AML-193 (cell line): ENCODE measurements at regions not wholly inside any gene's neighbourhood (a gene's known extent, or its start where the extent isn't known, plus 50 kb on each side); places are given as distances from the start of the nearest gene placed in this dataset.

Experiments used
- DNase-seq, 2 experiments: peaks; one replicate each; lab custom pipeline; 2025; lab: John Stamatoyannopoulos, UW

DNA sequence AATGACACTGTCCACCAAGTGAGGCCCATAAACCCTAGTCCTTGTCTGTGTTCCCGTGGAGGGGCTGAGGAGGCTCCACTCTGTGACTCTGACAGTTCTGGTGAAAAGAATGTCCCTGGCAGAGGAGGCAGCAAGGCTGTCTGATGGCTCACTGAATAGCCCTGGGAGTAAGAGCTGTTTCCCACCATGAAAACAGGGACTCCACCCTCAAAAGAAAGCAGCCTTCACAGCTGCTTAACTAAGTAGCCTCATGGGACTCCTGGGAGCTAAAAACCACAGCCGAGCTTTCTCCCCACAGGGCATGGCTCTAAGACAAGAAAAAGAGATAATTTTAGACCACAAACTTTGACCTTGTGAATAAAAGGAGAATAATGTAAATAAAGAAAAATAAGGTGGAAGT is 135.1 kb upstream of the FRY start:
- no peak for DNase-seq

DNA sequence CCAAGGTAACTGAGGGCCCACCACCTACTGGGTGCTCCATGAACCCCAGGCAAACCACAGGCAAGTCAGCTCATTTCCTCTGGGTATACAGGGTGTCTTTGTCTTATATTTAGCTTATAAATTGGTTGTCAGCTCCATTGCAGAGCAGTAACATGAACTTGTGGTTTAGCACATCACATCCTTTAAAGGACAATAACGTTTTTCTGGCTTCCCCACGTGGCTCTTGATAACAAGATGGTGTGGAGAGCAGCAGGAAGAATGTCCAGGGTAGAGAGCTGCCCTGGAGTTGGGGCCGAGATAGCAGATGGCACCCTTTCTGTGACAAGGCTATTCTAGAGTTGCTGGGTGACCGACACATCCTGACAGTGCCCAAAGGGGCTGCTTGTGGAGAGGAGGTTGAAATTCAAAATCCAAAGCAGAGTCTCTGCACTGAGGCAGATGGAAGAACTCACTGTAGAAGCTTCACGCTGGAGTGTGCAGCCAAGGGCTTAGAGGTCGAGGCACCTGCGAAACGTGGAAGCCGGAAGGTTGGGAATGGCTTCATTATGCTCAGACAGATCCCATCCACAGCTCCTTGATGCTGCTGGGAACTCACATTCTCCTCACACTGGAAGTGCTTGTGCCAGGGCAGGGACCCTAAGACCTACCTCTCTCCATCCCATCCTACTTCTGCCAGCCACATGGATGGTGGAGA is 133.0 kb upstream of the FRY start:
- no peak for DNase-seq

DNA sequence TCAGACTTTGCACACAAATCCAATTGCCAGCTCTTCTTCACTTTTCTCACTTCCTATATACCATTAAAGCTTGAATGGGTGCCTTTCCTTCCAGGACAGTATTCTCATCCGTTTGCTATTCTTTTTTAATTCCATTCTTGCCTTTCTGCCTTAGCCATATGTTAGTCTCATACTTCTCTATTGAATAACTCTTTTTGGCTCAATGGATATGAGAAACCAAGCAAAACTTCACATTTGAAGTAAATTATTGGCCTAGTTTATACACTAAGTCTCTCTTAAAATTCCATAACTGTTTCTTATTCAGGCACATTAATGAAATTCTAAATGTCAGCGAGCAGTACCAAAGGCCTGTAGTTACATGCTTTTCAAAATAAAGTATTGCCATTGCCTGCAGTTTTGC is 129.6 kb upstream of the FRY start:
- no peak for DNase-seq

DNA sequence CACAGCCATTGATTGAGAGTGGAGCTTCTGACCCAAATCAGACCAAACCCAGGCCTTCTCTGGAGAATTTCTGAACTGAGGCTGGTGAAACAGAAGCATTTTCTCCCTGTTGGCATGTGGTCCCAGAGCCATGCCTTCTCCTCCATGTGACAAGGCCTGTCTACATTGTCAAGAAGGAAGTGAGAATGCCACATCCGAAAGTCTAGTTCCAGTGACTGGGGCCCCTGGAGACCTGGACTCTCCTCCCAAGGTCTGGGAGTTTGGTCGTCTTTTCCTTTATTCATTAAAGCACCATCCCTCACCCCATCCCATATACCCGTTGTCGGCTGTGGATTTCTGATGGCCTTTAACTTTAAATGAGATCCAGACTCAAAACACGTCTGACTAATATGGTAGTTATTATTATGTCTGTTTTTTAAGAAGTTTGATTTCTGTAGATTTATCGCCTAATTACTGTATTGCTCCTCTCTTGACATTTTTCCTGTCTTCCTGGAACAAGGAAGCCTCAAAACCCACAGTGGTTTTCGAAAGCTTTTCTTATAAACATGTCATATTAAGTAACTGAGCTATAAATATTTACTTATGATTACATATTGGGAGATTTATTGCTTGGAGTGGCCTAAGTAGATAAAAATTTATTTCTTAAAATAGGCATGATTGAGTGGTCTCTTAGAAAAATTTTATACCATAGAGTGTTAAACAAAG is 128.3 kb upstream of the FRY start:
- no peak for DNase-seq

DNA sequence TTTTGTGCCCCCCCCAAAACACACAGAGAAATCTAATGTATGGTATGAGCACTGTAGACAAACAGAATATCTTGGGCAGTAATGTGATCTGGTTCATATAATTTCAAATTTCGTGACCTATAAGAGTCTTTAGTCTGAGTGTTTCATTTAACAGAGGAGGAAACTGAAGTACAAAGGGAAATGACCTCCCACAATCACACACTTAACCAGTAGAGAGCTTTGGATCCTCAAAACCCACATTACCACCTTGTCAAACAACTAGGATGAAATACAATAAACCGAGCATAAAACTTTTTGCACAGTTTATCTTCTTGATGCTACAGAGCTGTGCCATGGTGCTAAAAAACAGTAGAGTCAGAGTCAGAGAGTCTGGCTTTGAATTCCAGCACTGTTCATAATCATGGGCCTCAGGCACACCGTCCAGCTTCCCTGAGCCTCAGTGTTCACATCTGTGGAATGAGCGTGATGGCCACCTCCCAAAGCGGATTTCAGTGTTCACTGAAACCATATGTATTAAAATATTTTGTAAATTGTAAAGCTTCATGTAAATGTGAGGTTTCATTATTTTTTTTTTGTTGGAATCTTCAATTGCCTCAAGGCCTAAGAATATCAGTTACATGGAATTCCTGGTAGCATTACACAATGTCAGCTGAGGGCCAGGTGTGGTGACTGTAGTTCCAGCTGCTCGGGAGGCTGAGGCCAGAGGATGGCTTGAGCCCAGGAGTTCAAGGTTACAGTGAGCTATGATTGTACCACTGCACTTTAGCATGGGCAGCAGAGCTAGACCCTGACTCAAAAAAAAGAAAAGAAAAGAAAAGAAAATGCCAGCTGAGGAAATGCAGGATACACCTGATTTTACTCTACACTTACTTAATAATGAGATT is 126.4 kb upstream of the FRY start:
- no peak for DNase-seq

DNA sequence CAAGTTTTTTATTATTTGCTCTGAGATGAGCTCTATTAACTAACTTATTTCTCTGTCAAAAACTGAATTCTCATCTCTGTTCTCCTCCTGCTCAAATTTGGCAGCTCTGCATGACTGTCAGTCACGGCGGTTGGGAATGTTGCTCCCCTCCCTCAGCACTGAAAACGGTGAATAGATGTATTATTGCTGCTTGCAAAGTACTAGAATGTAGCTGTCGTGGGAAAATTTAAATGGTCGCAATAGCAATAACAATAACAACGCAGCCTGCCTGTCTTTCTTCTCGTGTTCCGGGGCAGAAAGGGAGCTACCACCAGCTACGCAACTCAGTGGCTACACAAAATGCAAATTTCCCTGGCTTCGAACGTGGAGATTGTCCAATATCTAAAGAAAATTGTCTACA is 125.6 kb upstream of the FRY start:
- no peak for DNase-seq

DNA sequence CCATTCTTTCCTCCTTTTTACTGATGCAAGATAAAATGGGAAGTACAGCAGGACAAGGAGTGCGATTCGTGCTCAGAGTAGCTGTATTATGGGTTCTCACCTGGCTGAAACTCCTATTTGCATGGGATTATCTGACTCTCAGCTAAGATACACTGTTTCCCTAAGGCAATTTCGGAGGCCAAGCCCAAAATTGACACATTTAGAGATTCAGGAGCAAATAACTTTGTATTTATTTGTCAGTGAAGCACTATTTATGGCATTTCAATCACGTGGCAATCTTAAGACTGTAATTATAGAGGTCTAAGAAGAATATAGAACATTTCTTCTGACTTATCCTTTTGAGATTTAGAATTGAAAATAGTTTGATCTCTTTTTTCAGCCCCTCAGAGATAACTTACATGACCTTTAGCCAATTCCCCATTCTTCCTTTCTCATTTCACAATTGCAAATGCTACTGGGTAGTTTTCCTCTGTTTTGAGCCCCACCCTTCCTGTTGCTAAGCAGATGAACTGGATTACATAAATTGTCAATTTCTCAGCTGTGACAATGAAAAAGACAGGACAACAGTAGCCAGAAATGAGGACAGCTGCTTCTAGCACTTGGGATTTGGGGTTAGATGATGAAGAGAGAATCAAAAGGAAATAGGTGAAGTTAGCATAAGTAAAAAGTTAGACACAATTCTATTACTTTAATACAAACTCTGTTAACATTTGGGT is 122.7 kb upstream of the FRY start:
- peak; percentile 89 to 90 for DNase-seq

DNA sequence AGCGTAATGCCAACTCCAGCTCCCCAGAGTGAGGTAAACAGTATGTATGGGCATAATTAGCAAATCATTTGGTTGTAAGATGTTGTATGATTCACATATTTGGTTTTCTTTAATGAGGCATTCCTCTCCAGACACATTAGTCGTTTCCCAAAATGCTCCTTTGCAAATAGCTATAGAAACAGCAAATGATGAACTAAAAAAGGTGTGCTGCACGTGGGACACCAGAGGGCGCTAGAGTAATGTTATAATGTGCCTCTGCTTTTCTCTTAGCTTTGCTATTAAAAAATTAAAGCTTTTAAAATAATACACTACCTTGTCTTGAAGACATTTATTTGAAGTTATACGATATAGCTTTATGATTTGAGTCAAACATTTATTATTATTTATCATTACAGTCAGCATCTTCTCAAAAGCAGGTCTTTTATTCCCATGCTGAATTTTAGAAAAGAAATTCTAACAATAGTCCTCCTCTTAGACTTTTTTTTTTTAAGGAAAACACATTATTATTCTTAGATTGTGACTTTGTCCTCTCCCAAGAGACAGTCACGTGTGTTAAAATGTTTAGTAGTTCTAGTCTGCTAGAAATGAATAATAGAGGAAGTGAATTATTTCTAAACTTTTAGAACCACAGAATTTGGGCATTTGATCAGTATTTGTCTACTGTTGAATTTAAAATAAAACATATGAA is 121.6 kb upstream of the FRY start:
- DNase-seq = peak; percentile 78 to 79

DNA sequence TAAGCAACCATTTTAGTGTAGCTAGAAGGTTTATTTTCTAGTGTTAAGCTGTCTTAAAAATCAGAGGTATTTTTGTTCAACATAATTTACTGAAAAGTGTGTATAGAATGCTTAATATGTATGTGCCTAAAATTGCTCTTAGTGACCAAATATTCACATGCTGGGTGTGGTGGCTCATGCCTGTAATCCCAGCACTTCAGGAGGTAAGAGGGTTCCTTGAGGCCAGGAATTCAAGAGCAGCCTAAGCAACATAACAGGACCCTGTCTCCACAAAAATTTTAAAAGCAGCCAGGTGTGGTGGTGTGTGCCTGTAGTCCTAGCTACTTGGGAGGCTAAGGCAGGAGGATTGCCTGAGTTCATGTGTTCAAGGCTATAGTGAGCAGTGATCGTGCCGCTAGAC is 120.9 kb upstream of the FRY start:
- no peak for DNase-seq

DNA sequence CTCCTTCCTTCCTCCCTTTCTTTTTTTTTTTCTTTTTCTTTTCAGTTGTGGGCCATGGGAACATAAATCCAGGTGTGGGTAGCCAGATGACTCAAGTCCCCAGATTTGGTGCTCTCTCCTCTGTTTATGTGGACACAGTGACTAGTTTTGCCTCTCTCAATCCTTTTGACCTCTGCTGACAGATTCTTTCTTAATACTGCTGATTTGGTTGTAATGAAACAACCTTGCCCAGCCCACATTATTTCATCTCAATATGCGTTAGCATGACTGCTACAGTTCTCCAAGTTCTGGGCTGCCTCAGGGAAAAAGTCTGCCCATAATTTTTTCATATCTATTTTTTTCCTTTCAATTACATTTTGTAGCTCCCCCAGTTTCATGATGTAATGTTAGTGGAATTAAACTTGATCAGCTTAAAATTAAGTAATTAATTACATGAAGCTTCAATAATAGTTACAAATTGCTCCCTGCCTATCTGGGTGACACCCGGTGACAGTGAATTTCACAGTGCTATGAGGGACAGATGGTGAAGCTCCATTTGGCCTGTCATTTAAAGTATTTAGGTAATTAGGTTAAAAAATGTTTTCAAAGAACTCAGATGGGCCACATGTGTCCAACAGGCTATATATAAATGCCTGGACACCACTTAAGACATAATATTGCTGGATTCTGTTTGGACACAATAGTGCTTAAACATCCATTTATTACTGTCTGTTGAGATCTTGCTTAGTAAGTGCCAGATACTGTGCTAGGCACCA is 118.8 kb upstream of the FRY start:
- DNase-seq = no peak

DNA sequence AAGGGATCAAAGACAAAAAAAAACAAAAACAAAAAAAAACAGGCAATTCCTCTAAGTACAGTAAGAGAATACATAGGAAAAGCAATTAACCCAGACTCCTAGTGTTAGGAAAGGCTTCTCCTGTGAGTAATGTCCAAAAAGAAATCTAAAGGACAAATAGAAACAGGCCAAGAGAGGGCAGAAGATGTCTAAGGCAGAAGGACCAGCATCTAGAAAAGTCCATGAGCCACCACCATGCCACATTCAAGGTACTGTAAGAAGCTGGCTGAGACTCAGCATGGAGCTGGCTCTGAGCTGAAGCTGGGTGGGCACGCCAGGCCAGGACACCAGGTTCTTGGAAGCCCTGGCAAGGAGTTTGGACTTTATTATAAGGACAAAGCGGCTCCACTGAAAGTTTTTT is 118.1 kb upstream of the FRY start:
- DNase-seq = no peak

DNA sequence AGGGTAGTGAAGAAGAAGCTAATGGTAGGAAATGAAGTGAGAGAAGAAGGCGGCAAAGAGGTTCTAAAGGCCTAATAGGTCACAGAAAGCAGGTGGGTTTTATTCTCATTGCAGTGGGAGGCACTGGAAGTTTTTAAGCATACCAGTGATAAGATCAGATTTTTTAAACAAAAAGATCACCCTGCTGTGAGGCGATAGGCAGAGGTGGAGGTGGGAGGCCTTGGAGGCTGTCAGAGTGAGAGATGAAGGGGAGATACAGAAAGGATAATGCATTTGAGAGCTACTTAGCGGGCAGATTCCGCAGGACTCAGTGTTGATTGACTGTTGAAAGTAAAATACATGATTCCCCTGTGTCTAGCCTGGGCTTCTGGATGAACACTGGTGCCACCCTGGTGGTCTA is 116.7 kb upstream of the FRY start:
- no peak for DNase-seq

DNA sequence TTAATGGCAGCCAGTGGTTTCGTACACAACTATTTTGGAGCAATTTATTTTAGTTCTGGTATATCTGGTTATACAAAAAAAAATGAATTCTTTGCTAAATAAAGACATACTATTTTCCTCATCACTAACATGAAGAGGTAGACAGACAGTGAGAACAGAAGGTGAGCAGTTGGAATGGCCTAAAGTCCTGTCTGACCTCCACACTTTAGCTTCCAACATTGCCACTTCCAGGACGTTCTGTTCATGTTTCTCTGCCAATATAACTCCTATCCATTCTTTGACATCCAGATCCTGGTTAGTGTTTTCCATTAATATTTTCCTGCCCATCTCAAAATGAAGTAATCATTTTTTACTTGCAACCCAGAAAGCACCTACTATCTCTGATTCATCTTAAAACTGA is 112.9 kb upstream of the FRY start:
- no peak for DNase-seq

DNA sequence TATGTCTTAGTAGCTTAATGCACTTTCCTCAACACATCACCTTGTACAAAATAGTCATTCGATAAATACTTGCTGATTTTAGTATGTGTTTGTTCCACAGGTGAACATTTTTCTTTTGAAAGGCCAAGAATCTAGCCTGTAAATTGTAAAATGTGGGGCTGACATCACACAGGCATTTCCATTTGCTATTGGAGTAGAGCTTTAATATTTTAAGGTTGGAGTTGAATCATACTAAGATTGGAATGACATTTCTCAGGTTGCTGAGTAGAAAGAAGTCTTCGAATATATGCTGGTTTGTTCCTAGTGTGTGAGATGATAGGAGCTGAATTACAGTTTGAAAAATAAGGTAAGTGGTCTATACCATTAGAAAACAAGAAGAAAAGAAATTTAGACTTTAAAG is 112.3 kb upstream of the FRY start:
- no peak for DNase-seq

DNA sequence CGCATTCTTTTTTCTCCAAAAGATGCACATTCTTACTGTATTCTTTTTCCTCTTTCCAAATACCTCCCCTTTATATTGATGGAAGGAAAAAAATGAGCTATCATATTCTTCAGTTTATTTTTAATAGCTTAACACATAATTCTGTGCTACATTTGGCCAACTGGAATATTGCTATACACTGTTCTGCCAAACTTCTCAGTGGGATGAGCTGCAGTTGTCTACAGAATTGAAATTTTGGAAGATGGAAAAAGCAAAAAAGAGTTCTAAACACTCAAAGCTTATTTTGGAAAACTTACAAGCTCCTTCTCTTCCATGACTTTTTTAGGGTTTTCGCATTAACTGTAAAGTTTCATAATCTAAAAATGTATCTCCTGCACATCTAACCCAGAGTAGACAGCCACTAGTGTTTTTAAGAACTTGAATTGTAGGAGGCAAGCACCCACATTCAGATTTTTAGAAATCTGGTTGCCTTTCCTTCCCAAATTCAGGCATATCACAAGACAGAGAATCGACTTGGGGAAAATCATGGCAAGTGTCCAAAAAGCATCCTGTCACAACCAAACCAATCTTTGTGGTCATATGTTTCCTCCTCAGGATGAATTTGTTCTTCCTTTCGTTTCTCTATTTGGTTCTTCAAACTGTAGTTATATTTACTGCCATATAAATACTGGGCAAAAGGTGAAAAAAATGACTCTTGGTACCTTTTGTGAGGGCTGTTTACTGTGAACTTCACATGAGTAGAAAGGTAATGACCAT is 111.4 kb upstream of the FRY start:
- peak; percentile 29 to 36 for DNase-seq

DNA sequence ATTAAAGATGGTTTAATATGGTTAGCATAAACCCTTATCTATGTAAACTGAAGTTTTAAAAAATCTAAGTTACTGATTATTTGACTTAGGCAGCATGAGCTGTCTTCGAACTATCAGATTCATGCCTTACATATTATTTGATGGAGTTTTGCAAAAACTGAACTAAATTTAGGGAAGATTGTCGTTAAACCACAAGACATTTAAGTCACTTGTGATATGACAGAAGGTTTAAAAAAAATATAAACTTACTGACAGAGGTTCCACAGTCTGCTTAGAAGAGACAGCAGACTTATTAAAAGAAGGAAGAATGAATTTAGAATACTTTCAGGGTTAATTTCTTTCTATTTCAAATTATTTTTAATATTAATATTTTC is 110.9 kb upstream of the FRY start:
- no peak for DNase-seq

DNA sequence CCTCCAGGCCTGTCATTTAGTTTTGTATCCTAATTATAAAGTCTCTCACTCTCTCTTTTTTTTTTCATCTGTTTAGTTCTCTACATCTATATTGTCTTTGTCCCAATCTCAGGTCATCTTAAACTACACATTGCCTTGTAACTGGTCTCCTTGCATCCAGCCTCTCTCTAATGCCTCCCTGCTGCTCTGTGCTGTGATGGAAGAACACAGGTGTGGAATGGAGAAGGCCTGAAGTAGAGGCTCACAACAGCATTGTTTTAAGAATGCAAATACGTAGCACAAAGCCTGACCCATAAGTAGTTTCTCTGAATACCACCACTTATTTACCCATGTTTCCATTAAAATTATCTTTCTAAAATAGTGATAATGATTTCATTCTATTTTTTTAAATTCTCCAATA is 108.8 kb upstream of the FRY start:
- no peak for DNase-seq

DNA sequence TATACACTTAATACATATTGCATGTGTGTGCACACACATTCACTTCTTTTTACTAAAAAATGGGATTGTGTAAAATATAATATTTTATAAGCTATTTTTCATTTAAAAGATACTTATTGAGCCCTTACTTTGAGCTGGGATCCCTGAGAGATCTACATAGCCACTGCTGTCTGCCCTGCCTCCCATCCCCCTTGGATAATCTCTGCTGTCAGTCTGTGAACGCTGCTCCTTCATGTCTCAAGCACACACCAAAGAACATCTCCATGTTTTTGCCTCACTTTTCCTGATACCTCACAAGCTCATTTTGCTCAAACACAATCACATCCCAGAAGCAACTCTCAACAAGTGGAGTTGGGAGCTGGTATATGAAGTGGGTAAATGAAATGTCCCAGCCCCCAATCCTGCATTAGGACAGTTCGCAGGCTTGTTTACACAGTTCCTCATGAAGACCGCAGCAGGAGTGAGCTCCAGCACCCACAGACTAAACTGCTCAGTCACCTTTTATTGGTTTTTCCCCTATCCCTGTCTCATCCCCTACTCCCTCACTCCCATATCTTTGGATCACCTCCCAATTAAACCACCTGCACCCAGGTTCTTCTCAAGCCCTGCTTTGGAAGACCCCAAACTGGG is 108.3 kb upstream of the FRY start:
- no peak for DNase-seq

DNA sequence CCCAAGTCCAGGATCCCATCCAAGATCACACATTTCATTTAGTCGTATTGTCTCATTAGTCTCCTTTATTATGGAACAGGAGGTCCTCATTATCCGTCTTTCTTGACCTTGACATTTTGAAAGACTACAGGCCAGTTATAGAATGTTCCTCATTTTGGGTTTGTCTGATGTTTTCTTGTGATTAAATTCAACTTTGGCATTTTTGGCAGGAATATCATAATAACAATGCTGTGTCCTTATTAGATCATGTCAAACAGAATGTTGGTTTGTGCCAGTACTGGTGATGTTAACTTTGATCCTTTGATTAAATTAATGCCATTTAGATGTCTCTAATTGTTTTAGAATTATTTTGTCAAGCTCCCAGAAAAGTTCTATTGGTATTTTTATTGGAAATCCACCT is 106.5 kb upstream of the FRY start:
- no peak for DNase-seq

DNA sequence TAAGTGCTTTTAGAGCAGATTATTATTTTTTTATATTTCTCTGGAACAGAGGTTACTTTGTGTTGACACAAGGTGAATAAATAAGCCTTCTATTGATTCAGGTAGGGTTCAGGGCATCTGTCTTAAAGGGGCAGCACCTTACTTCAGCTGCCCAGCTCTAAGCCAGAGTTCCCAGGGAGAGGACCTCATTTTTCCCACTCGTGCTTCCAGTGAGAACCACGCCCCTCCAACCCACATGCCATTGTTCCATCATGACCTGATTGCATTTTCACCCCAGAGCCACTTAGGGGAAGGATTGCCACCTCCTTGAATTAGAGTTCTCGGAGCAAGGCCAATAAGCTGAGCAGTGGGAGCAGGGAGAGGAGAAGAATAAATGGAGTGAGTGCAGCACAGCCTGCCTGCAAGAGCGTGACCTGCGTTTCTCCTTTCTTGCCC is 104.3 kb upstream of the FRY start:
- DNase-seq = no peak
